OCI-LY7 (cell line): ENCODE measurements at regions not wholly inside any gene's neighbourhood (a gene's known extent, or its start where the extent isn't known, plus 50 kb on each side); places are given as distances from the start of the nearest gene placed in this dataset.
"Not testable (repeated sequence)": the region's sequence is repeated elsewhere in the genome, so short reads cannot be mapped to it uniquely, and the experiment has no call there.

Source experiments
- BruUV-seq: library from RNA; stranded (reverse); fragments of 400-500 nt; replicated peaks from 2 replicates; lab custom pipeline; 2021; lab: Mats Ljungman, UMichigan
- CTCF ChIA-PET: fragments of 300-600 bp; sonication (Branson Sonifier 250); formaldehyde crosslinking; loops from one replicate; lab custom pipeline; 2022; ENCODE audit warnings: antibody characterized with exemption; ENCODE audit not compliant: unreplicated experiment; lab: Charles Lee
- POLR2A ChIA-PET: fragments of 300-600 bp; sonication (Branson Sonifier 250); formaldehyde crosslinking; loops from one replicate; lab custom pipeline; 2022; ENCODE audit warnings: antibody characterized with exemption; lab: Charles Lee
- DNase-seq: peaks from one replicate; pipeline ENCODE4 v3.0.0-alpha.2; 2015; ENCODE audit warnings: low spot score
- H2AFZ ChIP-seq: fragments of 200-600 bp; sonication (generic), shearing (Covaris generic); 2 replicates; pipeline ENCODE4 v1.6.1; 2014; ENCODE audit warnings: mild to moderate bottlenecking, antibody characterized with exemption, low read length, moderate library complexity
- H3K27ac ChIP-seq: fragments of 200-600 bp; sonication (generic); 2 replicates; pipeline ENCODE4 v1.5.1; 2014; ENCODE audit warnings: mixed run types, low read depth, mild to moderate bottlenecking, moderate library complexity, low read length, inconsistent platforms; ENCODE audit not compliant: poor library complexity, severe bottlenecking
- H3K36me3 ChIP-seq: fragments of 200-600 bp; sonication (generic); 2 replicates; pipeline ENCODE4 v1.6.1; 2014; ENCODE audit warnings: mild to moderate bottlenecking, antibody characterized with exemption, low read length, moderate library complexity, mixed read lengths; ENCODE audit not compliant: insufficient read depth
- H3K4me1 ChIP-seq: fragments of 200-600 bp; sonication (generic); 2 replicates; pipeline ENCODE4 v1.5.1; 2014; ENCODE audit warnings: mild to moderate bottlenecking, low read length; ENCODE audit not compliant: insufficient read depth, poor library complexity, severe bottlenecking
- H3K4me2 ChIP-seq: fragments of 200-600 bp; sonication (generic); 2 replicates; pipeline ENCODE4 v1.6.1; 2014; ENCODE audit warnings: mild to moderate bottlenecking, low read length
- H3K4me3 ChIP-seq: fragments of 200-600 bp; sonication (generic); 2 replicates; pipeline ENCODE4 v1.5.1; 2014; ENCODE audit warnings: mild to moderate bottlenecking, low read depth, low read length; ENCODE audit not compliant: poor library complexity, severe bottlenecking
- H3K79me2 ChIP-seq: fragments of 200-600 bp; sonication (generic); 2 replicates; pipeline ENCODE4 v1.6.1; 2016; ENCODE audit warnings: low read depth, mild to moderate bottlenecking, low read length, moderate library complexity, mixed read lengths; ENCODE audit not compliant: insufficient read depth
- H3K9me2 ChIP-seq: fragments of 200-600 bp; sonication (generic); 2 replicates; pipeline ENCODE4 v1.6.1; 2016; ENCODE audit warnings: mild to moderate bottlenecking, low read length, mixed read lengths; ENCODE audit not compliant: insufficient read depth
- H3K9me3 ChIP-seq: fragments of 200-600 bp; sonication (generic); 2 replicates; pipeline ENCODE4 v1.6.1; 2014; ENCODE audit warnings: mild to moderate bottlenecking, mixed run types, low read length, mixed read lengths
- H4K20me1 ChIP-seq: fragments of 200-600 bp; sonication (generic); 2 replicates; pipeline ENCODE4 v1.6.1; 2014; ENCODE audit warnings: mild to moderate bottlenecking, antibody characterized with exemption, low read length, moderate library complexity, mixed read lengths; ENCODE audit not compliant: insufficient read depth
- EZH2phosphoT487 ChIP-seq: fragments of 200-600 bp; sonication (generic); IDR thresholded peaks from 2 replicates; pipeline ENCODE4 v1.6.1; 2018; ENCODE audit warnings: low read depth, borderline replicate concordance, mild to moderate bottlenecking, mixed run types, antibody characterized with exemption, low read length, moderate library complexity, mixed read lengths
- intact Hi-C: fragments of 100-400 bp; cut with micrococcal nuclease; formaldehyde crosslinking; loops from one replicate; pipeline ENCODE4 v1.10.0; 2022; ENCODE audit not compliant: unreplicated experiment
- TF ChIP-seq, protein P1 (sequence below): fragments of 200-600 bp; sonication (generic); conservative IDR thresholded peaks from 2 replicates; pipeline ENCODE4 v1.5.1; 2014; ENCODE audit warnings: mild to moderate bottlenecking, antibody characterized with exemption, low read length, moderate library complexity, mixed read lengths

DNA sequence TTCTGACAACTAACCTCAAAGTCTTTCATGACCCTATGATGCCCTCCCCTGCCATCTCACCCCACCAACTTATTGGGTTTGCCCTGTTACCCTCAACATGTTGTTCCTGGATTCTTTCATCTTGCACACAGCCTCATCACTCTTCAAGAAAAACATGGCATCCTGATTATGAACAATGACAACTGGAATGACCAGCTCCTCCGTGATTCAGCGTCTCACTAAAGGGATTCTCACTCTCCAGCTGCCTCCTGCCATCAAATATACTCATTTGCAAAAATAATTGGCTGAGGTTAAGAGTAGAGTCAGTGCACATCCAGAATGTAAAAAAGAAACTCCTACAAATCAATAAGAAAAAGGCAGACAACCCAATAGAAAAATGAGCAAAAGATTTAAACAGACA, 59.7 kb upstream of the MDGA1 start:
- H3K4me3 ChIP-seq: no peak overlapping the region
- ChIA-PET CTCF (no interaction called here), POLR2A (no interaction called here)
- no peak overlapping the region for H2AFZ ChIP-seq
- H3K4me1 ChIP-seq: no peaks in the 10 kb centered on the region
- no peaks in the 10 kb centered on the region for H3K79me2 ChIP-seq
- no peak overlapping the region for H3K27ac ChIP-seq
- no peak overlapping the region for H3K4me2 ChIP-seq
- H3K9me3 ChIP-seq: no peaks in the 10 kb centered on the region
- no peaks in the 10 kb centered on the region for H3K9me2 ChIP-seq
- no TSS peak for BruUV-seq
- H4K20me1 ChIP-seq: no peaks in the 10 kb centered on the region
- no peaks in the 10 kb centered on the region for H3K36me3 ChIP-seq
- TF ChIP-seq, protein P1, sequence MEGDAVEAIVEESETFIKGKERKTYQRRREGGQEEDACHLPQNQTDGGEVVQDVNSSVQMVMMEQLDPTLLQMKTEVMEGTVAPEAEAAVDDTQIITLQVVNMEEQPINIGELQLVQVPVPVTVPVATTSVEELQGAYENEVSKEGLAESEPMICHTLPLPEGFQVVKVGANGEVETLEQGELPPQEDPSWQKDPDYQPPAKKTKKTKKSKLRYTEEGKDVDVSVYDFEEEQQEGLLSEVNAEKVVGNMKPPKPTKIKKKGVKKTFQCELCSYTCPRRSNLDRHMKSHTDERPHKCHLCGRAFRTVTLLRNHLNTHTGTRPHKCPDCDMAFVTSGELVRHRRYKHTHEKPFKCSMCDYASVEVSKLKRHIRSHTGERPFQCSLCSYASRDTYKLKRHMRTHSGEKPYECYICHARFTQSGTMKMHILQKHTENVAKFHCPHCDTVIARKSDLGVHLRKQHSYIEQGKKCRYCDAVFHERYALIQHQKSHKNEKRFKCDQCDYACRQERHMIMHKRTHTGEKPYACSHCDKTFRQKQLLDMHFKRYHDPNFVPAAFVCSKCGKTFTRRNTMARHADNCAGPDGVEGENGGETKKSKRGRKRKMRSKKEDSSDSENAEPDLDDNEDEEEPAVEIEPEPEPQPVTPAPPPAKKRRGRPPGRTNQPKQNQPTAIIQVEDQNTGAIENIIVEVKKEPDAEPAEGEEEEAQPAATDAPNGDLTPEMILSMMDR: no peak
- no peak for TF ChIP-seq EZH2phosphoT487
- DNase-seq: no peak
- intact Hi-C loops: no loop called here

DNA sequence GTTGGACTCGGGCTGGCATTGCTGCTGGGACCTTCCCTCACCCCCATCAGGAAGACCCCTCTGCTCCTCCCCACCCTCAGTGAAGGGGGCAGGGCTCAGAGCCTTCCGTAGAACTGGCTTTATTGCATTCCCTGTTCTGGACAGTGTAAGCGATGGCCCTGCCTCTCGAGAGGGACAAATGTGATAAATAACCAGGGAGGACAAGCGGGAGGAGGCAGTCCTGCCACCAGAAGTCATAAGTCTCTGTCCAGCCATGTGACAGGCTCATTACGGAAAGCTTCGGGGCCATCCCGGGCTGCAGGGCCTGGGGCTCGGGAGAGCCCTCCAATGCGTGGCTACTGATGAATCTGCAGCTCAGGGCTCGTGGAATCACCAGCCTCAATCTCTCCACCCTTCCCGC, 58.5 kb upstream of the MDGA1 start:
- BruUV-seq: no TSS peak
- no peak overlapping the region for H3K4me2 ChIP-seq
- H2AFZ ChIP-seq: no peak overlapping the region
- intact Hi-C loops: no loop called here
- ChIA-PET POLR2A (interaction anchor here (0.6 kb wide), 1 partner anchor 462 kb away, joined by 5 read pairs; no protein-coding TSS in a partner anchor), CTCF (no interaction called here)
- H3K36me3 ChIP-seq: no peaks in the 10 kb centered on the region
- TF ChIP-seq, protein P1: no peak
- TF ChIP-seq EZH2phosphoT487: no peak
- H3K4me1 ChIP-seq: no peaks in the 10 kb centered on the region
- no peaks in the 10 kb centered on the region for H3K79me2 ChIP-seq
- no peaks in the 10 kb centered on the region for H3K9me3 ChIP-seq
- no peak overlapping the region for H3K4me3 ChIP-seq
- no peaks in the 10 kb centered on the region for H4K20me1 ChIP-seq
- DNase-seq: no peak
- no peaks in the 10 kb centered on the region for H3K9me2 ChIP-seq
- no peak overlapping the region for H3K27ac ChIP-seq

DNA sequence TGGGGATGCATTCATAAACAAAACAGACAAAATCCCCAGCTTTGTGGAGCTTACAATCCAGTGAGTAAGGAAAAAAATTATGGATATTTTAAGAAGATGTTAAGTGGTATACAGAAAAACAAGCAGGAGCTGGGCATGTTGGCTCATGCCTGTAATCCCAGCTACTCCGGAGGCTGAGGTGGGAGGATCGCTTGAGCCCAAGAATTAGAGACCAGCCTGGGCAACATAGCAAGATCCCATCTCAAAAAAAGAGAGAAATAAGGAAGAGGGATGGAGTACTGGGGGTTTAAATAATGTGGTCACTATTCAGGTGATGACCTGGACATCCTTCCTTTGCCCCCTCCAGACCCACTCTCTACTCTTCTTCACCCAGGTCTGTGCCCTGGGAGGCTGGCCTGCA, 55.0 kb upstream of the MDGA1 start:
- H3K9me3 ChIP-seq: no peaks in the 10 kb centered on the region
- TF ChIP-seq, protein P1: no peak
- TF ChIP-seq EZH2phosphoT487: no peak
- H3K4me3 ChIP-seq: no peak overlapping the region
- DNase-seq: no peak
- H4K20me1 ChIP-seq: no peaks in the 10 kb centered on the region
- no peaks in the 10 kb centered on the region for H3K79me2 ChIP-seq
- no peak overlapping the region for H3K27ac ChIP-seq
- H2AFZ ChIP-seq: no peak overlapping the region
- H3K4me2 ChIP-seq: no peak overlapping the region
- no peaks in the 10 kb centered on the region for H3K36me3 ChIP-seq
- ChIA-PET POLR2A (no interaction called here), CTCF (no interaction called here)
- no peaks in the 10 kb centered on the region for H3K4me1 ChIP-seq
- H3K9me2 ChIP-seq: no peaks in the 10 kb centered on the region
- no TSS peak for BruUV-seq
- intact Hi-C loops: no loop called here

DNA sequence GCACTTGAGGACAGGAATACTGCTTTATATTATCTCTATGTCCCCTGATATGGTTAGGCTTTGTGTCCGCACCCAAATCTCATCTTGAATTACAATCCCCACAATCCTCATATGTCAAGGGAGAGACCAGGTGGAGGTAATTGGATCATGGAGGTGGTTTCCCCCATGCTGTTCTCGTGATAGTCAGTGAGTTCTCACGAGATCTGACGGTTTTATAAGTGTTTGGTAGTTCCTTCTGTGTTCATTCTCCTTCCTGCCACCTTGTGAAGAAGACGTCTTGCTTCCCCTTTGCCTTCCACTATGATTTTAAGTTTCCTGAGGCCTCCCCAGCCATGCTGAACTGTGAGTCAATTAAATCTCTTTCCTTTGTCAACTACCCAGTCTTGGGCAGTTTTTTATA, 51.7 kb upstream of the MDGA1 start:
- not testable (repeated sequence) for BruUV-seq, H3K4me3 ChIP-seq, H3K36me3 ChIP-seq

More for the DNA sequence above, 51.7 kb upstream of the MDGA1 start:
- H3K9me3 ChIP-seq, H3K27ac ChIP-seq, CTCF ChIA-PET, H2AFZ ChIP-seq, DNase-seq, H3K9me2 ChIP-seq, intact Hi-C loops, H4K20me1 ChIP-seq, H3K4me1 ChIP-seq, H3K4me2 ChIP-seq, POLR2A ChIA-PET, H3K79me2 ChIP-seq: not testable (repeated sequence)
